Right lobe of liver (tissue), 6 donors: ENCODE measurements at regions not wholly inside any gene's neighbourhood (a gene's known extent, or its start where the extent isn't known, plus 50 kb on each side); places are given as distances from the start of the nearest gene placed in this dataset.

ENCODE experiments used
- ATAC-seq, 4 donors: fragments of 200-7000 bp; cut with Tn5 transposase; one replicate each; pipeline ENCODE4 v1.9.1; 2020; ENCODE audit warnings: mild to moderate bottlenecking in 4 of 4, moderate library complexity in 4 of 4
- DNase-seq, 3 donors: peaks; one replicate each; pipeline ENCODE4 v3.0.0-alpha.2; 2020
- H3K27ac ChIP-seq, 3 donors: fragments of 200-600 bp; one replicate each; pipeline ENCODE4 v1.8.0; 2022
- H3K27me3 ChIP-seq, 2 donors: fragments of 200-600 bp; one replicate each; pipeline ENCODE4 v1.8.0; 2022
- H3K36me3 ChIP-seq, 4 donors: fragments of 200-600 bp; sonication (generic) in 1 of 4; one replicate each; pipeline versions ENCODE4 v1.5.1 to v1.8.0; 2017 to 2022; ENCODE audit warnings: control low read depth in 1 of 4
- H3K4me1 ChIP-seq, 4 donors: fragments of 200-600 bp; sonication (generic) in 1 of 4; one replicate each; pipeline versions ENCODE4 v1.5.1 to v1.8.0; 2017 to 2022; ENCODE audit warnings: control low read depth in 1 of 4
- H3K4me3 ChIP-seq, 3 donors: fragments of 200-600 bp; one replicate each; pipeline ENCODE4 v1.8.0; 2022
- H3K9me3 ChIP-seq, 4 donors: fragments of 200-600 bp; sonication (generic) in 1 of 4; one replicate each; pipeline versions ENCODE4 v1.5.1 to v1.8.0; 2017 to 2022; ENCODE audit warnings: control low read depth in 1 of 4
- POLR2A ChIP-seq: fragments of 450-650 bp; IDR thresholded peaks from one replicate; pipeline ENCODE4 v1.6.1; 2017; ENCODE audit warnings: antibody characterized with exemption, mild to moderate bottlenecking
- WGBS: methylation state at CpG from one replicate; pipeline ENCODE4 v1.1.6; 2018; ENCODE audit warnings: low coverage, low lambda C conversion rate; ENCODE audit not compliant: insufficient coverage; ENCODE audit errors: missing lambda C conversion rate; 5-methylcytosine and 5-hydroxymethylcytosine counted together
- intact Hi-C, 2 donors: fragments of 100-400 bp; cut with DNase I; formaldehyde crosslinking; loops; one replicate each; pipeline versions ENCODE4 v1.11.2 to v1.14.1; 2022
- TF ChIP-seq, protein P1 (sequence below), 4 donors: fragments of 200-600 bp in 3 of 4; fragments of 450-650 bp in 1 of 4; IDR thresholded peaks; one replicate each; pipeline versions ENCODE4 v1.5.1 to v1.8.0; 2016 to 2022; ENCODE audit warnings: antibody characterized with exemption in 4 of 4, mild to moderate bottlenecking in 2 of 4
- donor health status: DM: no; HTN: yes; CAD: no.
- donor health status: DM: no; HTN: no; CAD: no.
- donor health status: DM: no; HTN: no; CAD: no.
- donor health status: DM: no; HTN: yes; CAD: no.
- donor health status: DM: no; HTN: yes; CAD: no.

DNA sequence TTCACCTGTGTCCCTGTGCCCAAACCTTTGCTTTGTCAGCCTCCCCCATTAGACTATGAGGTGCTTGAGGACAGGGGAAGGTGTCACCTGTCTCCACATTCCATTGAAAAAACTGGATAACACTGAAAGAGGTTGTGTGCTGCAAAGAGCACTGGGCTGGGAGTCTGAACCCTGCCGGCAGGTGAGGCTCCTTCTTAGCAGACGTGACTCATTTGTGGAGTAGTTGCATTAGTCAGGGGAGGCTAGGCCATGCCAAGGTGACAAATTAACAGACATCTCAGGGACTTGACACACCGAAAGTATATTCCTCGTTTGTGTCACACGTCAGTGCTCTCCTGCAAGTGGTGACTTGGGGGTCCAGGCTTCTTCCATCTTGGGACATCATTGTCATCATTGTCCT, 95.9 kb upstream of the STX18 start:
- no peak overlapping the region for H3K4me3 ChIP-seq
- ATAC-seq: no peak
- no peaks in the 10 kb centered on the region for H3K4me1 ChIP-seq
- H3K27ac ChIP-seq: no peak overlapping the region
- H3K27me3 ChIP-seq: no peaks in the 10 kb centered on the region
- H3K36me3 ChIP-seq: no peaks in the 10 kb centered on the region
- intact Hi-C loops: no loop called here
- no peak for DNase-seq
- TF ChIP-seq POLR2A: no peak
- TF ChIP-seq, protein P1, sequence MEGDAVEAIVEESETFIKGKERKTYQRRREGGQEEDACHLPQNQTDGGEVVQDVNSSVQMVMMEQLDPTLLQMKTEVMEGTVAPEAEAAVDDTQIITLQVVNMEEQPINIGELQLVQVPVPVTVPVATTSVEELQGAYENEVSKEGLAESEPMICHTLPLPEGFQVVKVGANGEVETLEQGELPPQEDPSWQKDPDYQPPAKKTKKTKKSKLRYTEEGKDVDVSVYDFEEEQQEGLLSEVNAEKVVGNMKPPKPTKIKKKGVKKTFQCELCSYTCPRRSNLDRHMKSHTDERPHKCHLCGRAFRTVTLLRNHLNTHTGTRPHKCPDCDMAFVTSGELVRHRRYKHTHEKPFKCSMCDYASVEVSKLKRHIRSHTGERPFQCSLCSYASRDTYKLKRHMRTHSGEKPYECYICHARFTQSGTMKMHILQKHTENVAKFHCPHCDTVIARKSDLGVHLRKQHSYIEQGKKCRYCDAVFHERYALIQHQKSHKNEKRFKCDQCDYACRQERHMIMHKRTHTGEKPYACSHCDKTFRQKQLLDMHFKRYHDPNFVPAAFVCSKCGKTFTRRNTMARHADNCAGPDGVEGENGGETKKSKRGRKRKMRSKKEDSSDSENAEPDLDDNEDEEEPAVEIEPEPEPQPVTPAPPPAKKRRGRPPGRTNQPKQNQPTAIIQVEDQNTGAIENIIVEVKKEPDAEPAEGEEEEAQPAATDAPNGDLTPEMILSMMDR (IDR thresholded peaks at IDR 0.05): no peak
- 95% methylated on average over 3 of the region's 5 CpGs for WGBS
- no peaks in the 10 kb centered on the region for H3K9me3 ChIP-seq

DNA sequence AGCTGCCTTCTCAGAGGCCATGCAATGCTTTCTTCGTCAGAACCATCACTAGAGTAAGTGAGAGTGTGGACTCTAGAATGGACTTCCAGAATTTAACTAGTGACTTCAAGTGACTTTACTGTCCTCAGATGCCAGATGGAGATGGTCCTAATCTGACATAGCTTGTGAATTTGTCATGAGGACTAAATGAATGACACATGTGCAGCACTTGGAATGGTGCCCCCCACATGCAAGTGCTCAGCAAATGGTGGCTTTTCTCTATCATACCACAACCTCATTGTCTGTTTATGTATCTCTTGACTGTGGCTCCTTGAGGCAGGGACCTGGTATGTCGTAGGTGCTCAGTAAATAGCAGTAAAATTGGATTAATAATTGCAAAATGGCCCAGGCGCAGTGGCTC, 91.6 kb upstream of the STX18 start:
- ATAC-seq: no peak

GRCh38 chr4:4631150-4631549, 89.3 kb upstream of the STX18 start:
- Histone ChIP-seq H3K4me1 (no peaks in the 10 kb centered on the region), H3K36me3 (no peaks in the 10 kb centered on the region), H3K27ac (no peak overlapping the region), H3K4me3 (no peak overlapping the region), H3K27me3 (no peaks in the 10 kb centered on the region), H3K9me3 (no peaks in the 10 kb centered on the region)
- intact Hi-C loops: no loop called here
- DNase-seq: no peak
- TF ChIP-seq, protein P1 (IDR thresholded peaks at IDR 0.05): no peak
- TF ChIP-seq POLR2A: no peak
- no peak for ATAC-seq

More for the DNA sequence above, 91.6 kb upstream of the STX18 start:
- intact Hi-C loops: no loop called here
- Histone ChIP-seq H3K4me3 (no peak overlapping the region), H3K9me3 (no peaks in the 10 kb centered on the region), H3K4me1 (no peaks in the 10 kb centered on the region), H3K27ac (no peak overlapping the region), H3K27me3 (no peaks in the 10 kb centered on the region), H3K36me3 (no peaks in the 10 kb centered on the region)
- no peak for DNase-seq
- TF ChIP-seq, protein P1 (IDR thresholded peaks at IDR 0.05): no peak
- TF ChIP-seq POLR2A: no peak
- WGBS: 84% methylated on average over 3 of the region's 3 CpGs

- no peaks in the 10 kb centered on the region for H3K9me3 ChIP-seq
- no peaks in the 10 kb centered on the region for H3K4me1 ChIP-seq
- WGBS: 100% methylated on average over 2 of the region's 2 CpGs
- H3K27ac ChIP-seq: no peak overlapping the region
- no peak for DNase-seq
- no peaks in the 10 kb centered on the region for H3K27me3 ChIP-seq
- TF ChIP-seq, protein P1 (IDR thresholded peaks at IDR 0.05): no peak
- TF ChIP-seq POLR2A: no peak
- no peak overlapping the region for H3K4me3 ChIP-seq
- intact Hi-C loops: no loop called here
- H3K36me3 ChIP-seq: no peaks in the 10 kb centered on the region
- no peak for ATAC-seq
Measured at GRCh38 chr4:4627906-4628305, 86.1 kb upstream of the STX18 start.

DNA sequence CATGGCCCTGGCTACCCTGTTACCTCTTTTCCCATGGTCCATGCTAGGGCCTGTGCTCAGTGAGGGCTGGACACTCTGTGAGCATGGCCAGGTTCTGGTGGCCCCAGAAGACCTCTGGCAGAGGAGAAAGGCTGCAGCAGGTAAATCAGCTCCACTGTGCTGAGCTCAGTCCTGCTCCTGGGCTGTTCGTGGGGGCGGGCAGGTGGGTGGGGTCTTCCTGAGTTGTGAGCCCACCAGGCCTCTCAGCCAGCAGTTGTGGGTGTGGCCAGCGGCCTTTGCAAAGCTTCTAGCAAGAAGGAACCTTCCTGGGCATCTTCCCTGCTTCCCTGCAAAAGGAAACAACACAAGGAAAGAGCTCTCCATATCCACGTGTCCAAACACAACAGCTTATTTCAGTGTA, 85.3 kb upstream of the STX18 start:
- DNase-seq (no peak), ATAC-seq (no peak)
- intact Hi-C loops: no loop called here
- H3K36me3 ChIP-seq: no peaks in the 10 kb centered on the region
- no peaks in the 10 kb centered on the region for H3K4me1 ChIP-seq
- H3K27ac ChIP-seq: no peak overlapping the region
- WGBS: 64% methylated on average over 3 of the region's 4 CpGs
- no peak overlapping the region for H3K4me3 ChIP-seq
- H3K9me3 ChIP-seq: no peaks in the 10 kb centered on the region
- no peak for TF ChIP-seq POLR2A
- TF ChIP-seq, protein P1 (IDR thresholded peaks at IDR 0.05): no peak
- no peaks in the 10 kb centered on the region for H3K27me3 ChIP-seq
